ENCODE measurements at regions not wholly inside any gene's neighbourhood (a gene's known extent, or its start where the extent isn't known, plus 50 kb on each side); places are given as distances from the start of the nearest gene placed in this dataset.
A peak's percentile ranks its signal among the peaks of the same experiment; 100 is the strongest.

GRCh38 chr14:97248973-97249372 lies 451.8 kb downstream of the VRK1 start:
- peaks cover 0 to 3% of the 10 kb centered on the region in 2 donors for H3K9me3 ChIP-seq (ENCODE audit: control insufficient read depth in 2 of 2, insufficient read depth in 1 of 2, low read length in 1 of 2)
- H3K4me3 ChIP-seq (ENCODE audit: low read length in 2 of 2) = no peak overlapping the region
- no peak for DNase-seq (ENCODE audit: low read depth in 6 of 9, low spot score in 9 of 9)
- H3K36me3 ChIP-seq (ENCODE audit: control insufficient read depth in 2 of 2, insufficient read depth in 2 of 2, low read length in 1 of 2) = no peaks in the 10 kb centered on the region
- H3K4me1 ChIP-seq (ENCODE audit: control insufficient read depth in 2 of 2, insufficient read depth in 2 of 2, low read length in 2 of 2) = peaks cover 8 to 13% of the 10 kb centered on the region in 2 donors
- no peaks in the 10 kb centered on the region for H3K27me3 ChIP-seq (ENCODE audit: control insufficient read depth in 2 of 2, insufficient read depth in 1 of 2, low read length in 1 of 2)
- WGBS = 95% methylated on average over 5 of the region's 5 CpGs
- H3K27ac ChIP-seq (ENCODE audit: low read depth in 1 of 2, low read length in 1 of 2) = no peak overlapping the region

GRCh38 chr14:97250931-97251330 lies 453.7 kb downstream of the VRK1 start:
- 69% methylated on average over 5 of the region's 5 CpGs for WGBS

GRCh38 chr14:97251491-97252155 lies 454.4 kb downstream of the VRK1 start:
- peak in 1 of 9 donors; percentile 39 for DNase-seq (ENCODE audit: low read depth in 6 of 9, low spot score in 9 of 9)
- Histone ChIP-seq H3K4me1 (ENCODE audit: control insufficient read depth in 2 of 2, insufficient read depth in 2 of 2, low read length in 2 of 2) (peaks cover 8 to 13% of the 10 kb centered on the region in 2 donors), H3K4me3 (ENCODE audit: low read length in 2 of 2) (no peak overlapping the region), H3K27ac (ENCODE audit: low read depth in 1 of 2, low read length in 1 of 2) (no peak overlapping the region), H3K27me3 (ENCODE audit: control insufficient read depth in 2 of 2, insufficient read depth in 1 of 2, low read length in 1 of 2) (no peaks in the 10 kb centered on the region), H3K36me3 (ENCODE audit: control insufficient read depth in 2 of 2, insufficient read depth in 2 of 2, low read length in 1 of 2) (no peaks in the 10 kb centered on the region), H3K9me3 (ENCODE audit: control insufficient read depth in 2 of 2, insufficient read depth in 1 of 2, low read length in 1 of 2) (peaks cover 0 to 3% of the 10 kb centered on the region in 2 donors)
- WGBS = 15% methylated on average over 9 of the region's 9 CpGs

More at GRCh38 chr14:97250931-97251330, 453.7 kb downstream of the VRK1 start:
- Histone ChIP-seq H3K27ac (ENCODE audit: low read depth in 1 of 2, low read length in 1 of 2) (no peak overlapping the region), H3K4me3 (ENCODE audit: low read length in 2 of 2) (no peak overlapping the region), H3K4me1 (ENCODE audit: control insufficient read depth in 2 of 2, insufficient read depth in 2 of 2, low read length in 2 of 2) (peaks cover 8 to 13% of the 10 kb centered on the region in 2 donors), H3K36me3 (ENCODE audit: control insufficient read depth in 2 of 2, insufficient read depth in 2 of 2, low read length in 1 of 2) (no peaks in the 10 kb centered on the region), H3K9me3 (ENCODE audit: control insufficient read depth in 2 of 2, insufficient read depth in 1 of 2, low read length in 1 of 2) (peaks cover 0 to 3% of the 10 kb centered on the region in 2 donors), H3K27me3 (ENCODE audit: control insufficient read depth in 2 of 2, insufficient read depth in 1 of 2, low read length in 1 of 2) (no peaks in the 10 kb centered on the region)
- peak in 1 of 9 donors; percentile 20 for DNase-seq (ENCODE audit: low read depth in 6 of 9, low spot score in 9 of 9)

GRCh38 chr14:97253756-97254155 lies 456.6 kb downstream of the VRK1 start:
- DNase-seq (ENCODE audit: low read depth in 6 of 9, low spot score in 9 of 9) = peak in 1 of 9 donors; percentile 32
- 1% methylated on average over 3 of the region's 3 CpGs for WGBS
- no peak overlapping the region for H3K4me3 ChIP-seq (ENCODE audit: low read length in 2 of 2)
- H3K9me3 ChIP-seq (ENCODE audit: control insufficient read depth in 2 of 2, insufficient read depth in 1 of 2, low read length in 1 of 2) = peaks cover 0 to 3% of the 10 kb centered on the region in 2 donors
- no peaks in the 10 kb centered on the region for H3K36me3 ChIP-seq (ENCODE audit: control insufficient read depth in 2 of 2, insufficient read depth in 2 of 2, low read length in 1 of 2)
- H3K27me3 ChIP-seq (ENCODE audit: control insufficient read depth in 2 of 2, insufficient read depth in 1 of 2, low read length in 1 of 2) = no peaks in the 10 kb centered on the region
- H3K4me1 ChIP-seq (ENCODE audit: control insufficient read depth in 2 of 2, insufficient read depth in 2 of 2, low read length in 2 of 2) = peaks cover 8 to 13% of the 10 kb centered on the region in 2 donors
- H3K27ac ChIP-seq (ENCODE audit: low read depth in 1 of 2, low read length in 1 of 2) = no peak overlapping the region

- Histone ChIP-seq H3K27ac (ENCODE audit: low read depth in 1 of 2, low read length in 1 of 2) (no peak overlapping the region), H3K27me3 (ENCODE audit: control insufficient read depth in 2 of 2, insufficient read depth in 1 of 2, low read length in 1 of 2) (no peaks in the 10 kb centered on the region), H3K9me3 (ENCODE audit: control insufficient read depth in 2 of 2, insufficient read depth in 1 of 2, low read length in 1 of 2) (no peaks in the 10 kb centered on the region), H3K4me1 (ENCODE audit: control insufficient read depth in 2 of 2, insufficient read depth in 2 of 2, low read length in 2 of 2) (no peaks in the 10 kb centered on the region), H3K36me3 (ENCODE audit: control insufficient read depth in 2 of 2, insufficient read depth in 2 of 2, low read length in 1 of 2) (no peaks in the 10 kb centered on the region), H3K4me3 (ENCODE audit: low read length in 2 of 2) (no peak overlapping the region)
- no peak for DNase-seq (ENCODE audit: low read depth in 6 of 9, low spot score in 9 of 9)
- 95% methylated on average over 4 of the region's 4 CpGs for WGBS
These were observed 465.2 kb downstream of the VRK1 start for GRCh38 chr14:97262336-97262735.

GRCh38 chr14:97264516-97265230 lies 467.5 kb downstream of the VRK1 start:
- H3K36me3 ChIP-seq (ENCODE audit: control insufficient read depth in 2 of 2, insufficient read depth in 2 of 2, low read length in 1 of 2) = no peaks in the 10 kb centered on the region
- H3K4me1 ChIP-seq (ENCODE audit: control insufficient read depth in 2 of 2, insufficient read depth in 2 of 2, low read length in 2 of 2) = no peaks in the 10 kb centered on the region
- H3K9me3 ChIP-seq (ENCODE audit: control insufficient read depth in 2 of 2, insufficient read depth in 1 of 2, low read length in 1 of 2) = no peaks in the 10 kb centered on the region
- no peak for DNase-seq (ENCODE audit: low read depth in 6 of 9, low spot score in 9 of 9)
- 97% methylated on average over 8 of the region's 8 CpGs for WGBS
- no peak overlapping the region for H3K4me3 ChIP-seq (ENCODE audit: low read length in 2 of 2)
- H3K27ac ChIP-seq (ENCODE audit: low read depth in 1 of 2, low read length in 1 of 2) = no peak overlapping the region
- H3K27me3 ChIP-seq (ENCODE audit: control insufficient read depth in 2 of 2, insufficient read depth in 1 of 2, low read length in 1 of 2) = no peaks in the 10 kb centered on the region

GRCh38 chr14:97266653-97267052 lies 469.5 kb downstream of the VRK1 start:
- H3K4me3 ChIP-seq (ENCODE audit: low read length in 2 of 2) = no peak overlapping the region
- WGBS = 95% methylated on average over 2 of the region's 2 CpGs
- H3K4me1 ChIP-seq (ENCODE audit: control insufficient read depth in 2 of 2, insufficient read depth in 2 of 2, low read length in 2 of 2) = no peaks in the 10 kb centered on the region
- no peaks in the 10 kb centered on the region for H3K36me3 ChIP-seq (ENCODE audit: control insufficient read depth in 2 of 2, insufficient read depth in 2 of 2, low read length in 1 of 2)
- H3K27me3 ChIP-seq (ENCODE audit: control insufficient read depth in 2 of 2, insufficient read depth in 1 of 2, low read length in 1 of 2) = no peaks in the 10 kb centered on the region
- no peak overlapping the region for H3K27ac ChIP-seq (ENCODE audit: low read depth in 1 of 2, low read length in 1 of 2)
- no peak for DNase-seq (ENCODE audit: low read depth in 6 of 9, low spot score in 9 of 9)
- no peaks in the 10 kb centered on the region for H3K9me3 ChIP-seq (ENCODE audit: control insufficient read depth in 2 of 2, insufficient read depth in 1 of 2, low read length in 1 of 2)

- H3K36me3 ChIP-seq (ENCODE audit: control insufficient read depth in 2 of 2, insufficient read depth in 2 of 2, low read length in 1 of 2) = no peaks in the 10 kb centered on the region
- no peak overlapping the region for H3K4me3 ChIP-seq (ENCODE audit: low read length in 2 of 2)
- no peaks in the 10 kb centered on the region for H3K9me3 ChIP-seq (ENCODE audit: control insufficient read depth in 2 of 2, insufficient read depth in 1 of 2, low read length in 1 of 2)
- H3K4me1 ChIP-seq (ENCODE audit: control insufficient read depth in 2 of 2, insufficient read depth in 2 of 2, low read length in 2 of 2) = no peaks in the 10 kb centered on the region
- DNase-seq (ENCODE audit: low read depth in 6 of 9, low spot score in 9 of 9) = no peak
- H3K27me3 ChIP-seq (ENCODE audit: control insufficient read depth in 2 of 2, insufficient read depth in 1 of 2, low read length in 1 of 2) = no peaks in the 10 kb centered on the region
- H3K27ac ChIP-seq (ENCODE audit: low read depth in 1 of 2, low read length in 1 of 2) = no peak overlapping the region
These were observed 470.3 kb downstream of the VRK1 start for GRCh38 chr14:97267509-97267908.

GRCh38 chr14:97268097-97268496 lies 470.9 kb downstream of the VRK1 start:
- Histone ChIP-seq H3K4me3 (ENCODE audit: low read length in 2 of 2) (no peak overlapping the region), H3K4me1 (ENCODE audit: control insufficient read depth in 2 of 2, insufficient read depth in 2 of 2, low read length in 2 of 2) (no peaks in the 10 kb centered on the region), H3K27me3 (ENCODE audit: control insufficient read depth in 2 of 2, insufficient read depth in 1 of 2, low read length in 1 of 2) (no peaks in the 10 kb centered on the region), H3K36me3 (ENCODE audit: control insufficient read depth in 2 of 2, insufficient read depth in 2 of 2, low read length in 1 of 2) (no peaks in the 10 kb centered on the region), H3K9me3 (ENCODE audit: control insufficient read depth in 2 of 2, insufficient read depth in 1 of 2, low read length in 1 of 2) (no peaks in the 10 kb centered on the region), H3K27ac (ENCODE audit: low read depth in 1 of 2, low read length in 1 of 2) (no peak overlapping the region)
- no peak for DNase-seq (ENCODE audit: low read depth in 6 of 9, low spot score in 9 of 9)
- WGBS = 95% methylated on average over 2 of the region's 2 CpGs
